MG63 (cell line): ENCODE measurements at regions not wholly inside any gene's neighbourhood (a gene's known extent, or its start where the extent isn't known, plus 50 kb on each side); places are given as distances from the start of the nearest gene placed in this dataset.
A peak's percentile ranks its signal among the peaks of the same experiment; 100 is the strongest.

Experiments
- DNase-seq: peaks from one replicate; pipeline ENCODE4 v3.0.0-alpha.2; 2020
- H3K27me3 ChIP-seq: fragments of 250-450 bp; sonication (Bioruptor Pico); 2 replicates; pipeline ENCODE4 v1.5.1; 2020; ENCODE audit warnings: mild to moderate bottlenecking, moderate library complexity
- H3K36me3 ChIP-seq: fragments of 250-450 bp; sonication (Bioruptor Pico); 2 replicates; pipeline ENCODE4 v1.5.1; 2020; ENCODE audit warnings: mild to moderate bottlenecking, moderate library complexity
- H3K4me3 ChIP-seq: fragments of 250-450 bp; sonication (Bioruptor Pico); 2 replicates; pipeline ENCODE4 v1.5.1; 2020; ENCODE audit warnings: mild to moderate bottlenecking, moderate library complexity
- H3K9me3 ChIP-seq: fragments of 250-450 bp; sonication (Bioruptor Pico); 2 replicates; pipeline ENCODE4 v1.5.1; 2020; ENCODE audit warnings: mild to moderate bottlenecking, moderate library complexity

DNA sequence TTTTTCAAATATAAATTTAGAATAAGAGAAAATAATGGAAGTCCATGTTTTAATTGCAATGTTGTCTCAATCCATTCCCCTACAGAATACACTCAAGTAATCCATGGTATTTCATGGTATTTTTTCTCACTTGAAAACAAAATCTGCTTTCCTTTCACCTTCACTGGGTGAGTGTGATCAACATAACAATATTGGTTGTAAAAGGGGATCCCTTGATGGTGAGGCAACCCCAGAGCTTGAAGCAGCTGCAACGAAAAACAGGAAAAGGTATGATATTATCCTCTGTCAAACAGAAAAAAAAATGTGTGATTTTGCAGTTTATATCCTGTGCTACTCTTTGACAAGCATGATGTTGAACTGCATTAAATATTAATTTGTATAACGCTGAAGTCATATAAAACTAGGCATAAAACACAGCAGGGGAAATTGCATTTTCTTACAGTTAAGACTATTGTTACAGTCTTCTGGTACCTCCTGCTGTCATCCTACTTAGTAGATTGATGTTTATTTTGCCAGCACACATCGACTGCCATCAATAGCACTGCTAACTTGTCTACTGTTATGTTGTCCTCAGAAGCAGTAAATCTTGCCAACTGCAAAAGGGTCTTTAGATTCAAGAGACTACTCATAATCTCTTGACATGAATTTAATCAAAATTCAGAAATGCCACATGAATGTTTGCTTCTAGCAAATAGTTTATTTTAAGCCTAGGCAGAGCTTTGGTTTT is 373.1 kb upstream of the MIR17HG start:
- DNase-seq = no peak
- no peaks in the 10 kb centered on the region for H3K27me3 ChIP-seq
- H3K9me3 ChIP-seq = no peaks in the 10 kb centered on the region
- no peaks in the 10 kb centered on the region for H3K36me3 ChIP-seq
- H3K4me3 ChIP-seq = no peak overlapping the region

DNA sequence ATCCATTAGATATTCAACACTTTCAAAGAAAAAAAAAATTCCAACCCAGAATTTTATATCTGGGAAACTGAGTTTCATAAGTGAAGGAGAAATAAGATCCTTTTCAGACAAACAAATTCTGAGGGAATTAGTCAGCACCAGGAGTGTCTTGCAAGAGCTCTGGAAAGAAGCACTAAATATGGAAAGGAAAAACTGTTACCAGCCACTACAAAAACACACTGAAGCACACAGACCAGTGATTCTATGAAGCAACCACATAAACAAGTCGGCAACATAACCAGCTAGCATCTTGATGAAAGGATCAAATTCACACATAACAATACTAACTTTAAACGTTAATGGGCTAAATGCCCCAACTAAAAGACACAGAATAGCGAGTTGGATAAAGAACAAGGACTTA is 368.4 kb upstream of the MIR17HG start:
- Histone ChIP-seq H3K27me3 (no peaks in the 10 kb centered on the region), H3K36me3 (no peaks in the 10 kb centered on the region), H3K4me3 (no peak overlapping the region), H3K9me3 (no peaks in the 10 kb centered on the region)
- no peak for DNase-seq

DNA sequence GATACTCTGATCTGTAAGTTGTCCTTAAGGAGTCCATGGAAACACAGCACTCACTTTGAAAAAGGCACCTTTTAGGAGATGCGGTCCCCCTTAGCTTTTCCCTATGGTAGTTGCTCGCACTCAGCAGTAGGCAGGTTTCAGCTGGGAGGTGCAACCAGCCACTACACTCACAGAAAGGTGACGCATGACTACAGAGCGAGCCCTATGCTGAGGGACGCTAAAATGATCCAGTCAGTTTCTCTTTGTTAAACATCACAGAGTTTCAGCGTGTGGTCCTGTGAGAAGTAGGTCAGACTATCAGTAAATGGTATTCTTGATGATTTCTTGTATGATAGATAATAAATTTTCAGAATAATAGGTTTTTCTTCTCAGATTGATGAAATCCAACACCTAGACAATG is 362.7 kb upstream of the MIR17HG start:
- no peaks in the 10 kb centered on the region for H3K27me3 ChIP-seq
- no peak for DNase-seq
- no peaks in the 10 kb centered on the region for H3K9me3 ChIP-seq
- no peak overlapping the region for H3K4me3 ChIP-seq
- no peaks in the 10 kb centered on the region for H3K36me3 ChIP-seq

DNA sequence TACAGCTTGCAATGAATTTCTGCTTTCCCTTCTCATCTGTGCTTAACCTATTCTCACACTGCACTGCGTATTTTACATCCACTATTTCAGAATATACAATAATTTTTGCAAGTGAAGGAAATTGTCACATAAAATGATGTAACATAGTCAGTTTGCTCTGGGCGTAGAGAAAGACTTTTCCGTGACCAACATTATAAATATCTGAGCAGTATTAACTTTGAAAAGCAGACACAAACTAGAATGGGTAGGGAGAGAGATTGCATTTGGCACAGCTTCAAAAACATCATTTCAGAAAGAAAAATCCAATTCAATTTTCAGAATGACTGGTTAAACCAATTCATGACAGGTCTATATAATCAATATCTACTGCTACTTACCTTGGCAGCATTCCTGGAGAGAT is 352.5 kb upstream of the MIR17HG start:
- no peaks in the 10 kb centered on the region for H3K9me3 ChIP-seq
- no peak overlapping the region for H3K4me3 ChIP-seq
- DNase-seq = no peak
- H3K27me3 ChIP-seq = no peaks in the 10 kb centered on the region
- H3K36me3 ChIP-seq = no peaks in the 10 kb centered on the region

DNA sequence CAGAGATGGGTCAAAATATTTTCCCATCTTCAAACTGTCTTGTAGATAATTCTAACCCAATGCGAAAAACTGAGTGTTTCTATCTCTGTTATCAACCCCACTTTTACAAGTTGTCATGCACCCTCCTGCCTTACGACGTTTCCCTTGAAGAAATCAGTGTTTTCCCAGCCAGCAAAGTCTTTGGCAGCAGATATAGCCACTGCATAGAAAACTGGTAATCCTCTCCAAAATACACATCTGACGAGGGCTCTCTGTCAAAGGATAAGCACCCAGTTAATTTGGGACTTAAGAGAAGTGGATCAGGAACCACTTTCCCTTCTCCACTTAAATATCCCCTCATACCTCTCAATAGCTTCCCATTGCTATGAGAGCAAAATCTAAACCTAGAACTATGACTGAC is 351.9 kb upstream of the MIR17HG start:
- no peak overlapping the region for H3K4me3 ChIP-seq
- no peaks in the 10 kb centered on the region for H3K36me3 ChIP-seq
- H3K27me3 ChIP-seq = no peaks in the 10 kb centered on the region
- no peak for DNase-seq
- H3K9me3 ChIP-seq = no peaks in the 10 kb centered on the region

DNA sequence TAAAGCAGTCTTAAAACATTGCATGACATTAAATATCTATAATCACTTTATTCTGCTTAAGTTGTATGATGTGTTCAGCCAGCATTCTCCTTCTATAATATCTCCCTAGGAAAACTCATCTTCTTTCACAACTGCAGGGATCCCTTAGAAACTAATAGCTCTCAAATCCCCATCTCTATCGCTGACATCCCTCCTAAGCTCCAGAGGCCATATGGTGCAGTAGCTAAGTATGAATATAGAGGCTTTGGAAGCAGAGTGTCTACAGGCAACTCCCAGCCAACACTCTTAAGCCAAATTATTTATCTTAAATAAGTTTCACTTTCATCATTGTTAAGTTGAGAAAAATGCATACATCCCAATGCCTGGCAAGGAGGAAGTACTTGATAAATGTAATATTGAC is 349.5 kb upstream of the MIR17HG start:
- no peak for DNase-seq
- H3K27me3 ChIP-seq = no peaks in the 10 kb centered on the region
- no peaks in the 10 kb centered on the region for H3K36me3 ChIP-seq
- H3K9me3 ChIP-seq = no peaks in the 10 kb centered on the region
- no peak overlapping the region for H3K4me3 ChIP-seq

DNA sequence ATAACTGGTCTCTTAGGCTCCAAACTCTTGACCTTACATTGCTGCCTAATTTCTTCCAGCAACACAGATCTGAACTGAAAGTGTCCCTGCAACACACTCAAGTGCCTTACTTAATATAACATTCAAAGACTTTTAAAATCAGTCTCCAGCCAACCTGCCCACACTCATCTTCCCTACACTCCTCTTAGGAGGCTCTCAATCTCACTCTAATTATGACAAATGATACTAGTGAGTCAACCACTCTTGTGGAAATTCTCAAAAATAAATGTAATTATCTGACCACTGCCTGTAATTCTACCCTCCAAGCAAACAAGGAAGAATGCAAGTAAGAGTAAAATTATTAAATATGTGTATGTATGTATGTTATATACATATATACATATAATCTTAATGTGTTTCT is 348.1 kb upstream of the MIR17HG start:
- Histone ChIP-seq H3K9me3 (no peaks in the 10 kb centered on the region), H3K36me3 (no peaks in the 10 kb centered on the region)

DNA sequence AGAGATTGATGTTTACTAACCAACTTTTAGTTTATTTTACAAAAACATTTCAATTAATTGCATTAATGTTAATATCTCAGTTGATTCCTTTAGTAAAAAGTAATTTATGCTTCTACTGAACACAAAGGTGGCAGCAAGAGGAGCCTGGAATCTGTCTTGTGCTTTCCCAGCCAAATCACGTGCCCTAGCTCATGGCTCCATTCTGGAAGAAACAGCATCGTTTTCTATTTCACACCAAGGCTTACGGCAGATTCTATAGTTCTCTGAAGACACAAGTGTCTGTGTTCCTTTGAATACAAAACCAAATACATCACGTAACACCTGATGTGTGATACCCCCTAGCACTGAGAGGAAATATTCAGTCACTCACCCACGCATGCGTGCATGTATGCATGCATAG is 346.1 kb upstream of the MIR17HG start:
- no peak for DNase-seq
- no peaks in the 10 kb centered on the region for H3K36me3 ChIP-seq
- no peaks in the 10 kb centered on the region for H3K27me3 ChIP-seq
- no peaks in the 10 kb centered on the region for H3K9me3 ChIP-seq
- H3K4me3 ChIP-seq = no peak overlapping the region

More for the DNA sequence above, 348.1 kb upstream of the MIR17HG start:
- Histone ChIP-seq H3K4me3 (no peak overlapping the region), H3K27me3 (no peaks in the 10 kb centered on the region)
- DNase-seq = no peak

DNA sequence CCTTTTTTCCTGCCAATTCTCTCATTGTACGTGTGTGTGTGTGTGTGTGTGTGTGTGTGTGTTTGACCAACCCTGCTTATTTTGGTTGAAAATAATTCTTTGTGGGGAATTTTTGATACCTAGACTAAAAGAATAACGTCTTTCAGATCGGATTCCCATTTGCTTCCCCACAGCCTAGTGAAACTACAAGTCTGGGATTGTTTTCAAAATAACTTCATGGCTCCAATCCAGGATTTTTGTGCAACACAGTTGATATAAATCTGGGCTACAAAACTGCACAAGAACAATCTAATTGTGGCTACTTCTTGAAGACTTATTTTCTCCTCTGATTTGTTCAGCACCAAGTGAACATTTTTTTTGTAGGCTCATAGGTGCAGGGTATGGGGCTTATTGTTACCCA is 332.8 kb upstream of the MIR17HG start:
- Histone ChIP-seq H3K36me3 (no peaks in the 10 kb centered on the region), H3K4me3 (no peak overlapping the region), H3K9me3 (no peaks in the 10 kb centered on the region), H3K27me3 (peaks cover 3% of the 10 kb centered on the region; the same call in 1 of the 2 replicates)
- no peak for DNase-seq

DNA sequence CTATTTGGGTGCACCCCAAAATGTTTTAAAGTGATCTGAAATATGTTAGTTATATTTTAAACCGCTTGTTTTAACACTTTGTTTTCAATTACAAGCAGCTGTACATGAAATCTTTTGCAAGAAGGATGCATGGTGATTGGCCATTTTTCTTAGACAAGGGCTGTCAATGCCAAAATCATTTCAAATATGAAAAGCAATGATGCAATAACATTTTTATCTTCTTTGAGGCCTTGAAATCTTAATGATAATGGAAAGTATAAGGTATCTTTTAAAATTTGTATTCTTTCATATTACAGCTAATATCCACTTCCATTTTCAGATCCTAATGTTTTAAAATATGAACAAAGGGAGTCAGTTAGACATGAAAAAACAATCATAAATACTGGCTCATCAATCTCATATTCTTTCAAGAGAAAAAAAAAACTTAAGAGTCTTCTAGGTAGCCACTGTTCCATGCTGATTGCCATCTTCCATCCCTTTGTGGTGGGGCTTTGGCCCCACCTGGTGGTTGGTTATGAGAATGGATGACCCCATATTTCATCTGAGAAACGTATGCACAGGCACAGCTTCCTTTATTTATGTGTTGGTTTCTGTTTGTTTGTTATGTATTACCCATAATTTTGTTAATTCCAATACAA is 330.3 kb upstream of the MIR17HG start:
- peaks cover 3% of the 10 kb centered on the region; the same call in 1 of the 2 replicates for H3K27me3 ChIP-seq
- DNase-seq = peak; percentile 30
- peak overlapping the region; percentile 19; the same call in 1 of the 2 replicates for H3K4me3 ChIP-seq
- H3K9me3 ChIP-seq = no peaks in the 10 kb centered on the region
- no peaks in the 10 kb centered on the region for H3K36me3 ChIP-seq

DNA sequence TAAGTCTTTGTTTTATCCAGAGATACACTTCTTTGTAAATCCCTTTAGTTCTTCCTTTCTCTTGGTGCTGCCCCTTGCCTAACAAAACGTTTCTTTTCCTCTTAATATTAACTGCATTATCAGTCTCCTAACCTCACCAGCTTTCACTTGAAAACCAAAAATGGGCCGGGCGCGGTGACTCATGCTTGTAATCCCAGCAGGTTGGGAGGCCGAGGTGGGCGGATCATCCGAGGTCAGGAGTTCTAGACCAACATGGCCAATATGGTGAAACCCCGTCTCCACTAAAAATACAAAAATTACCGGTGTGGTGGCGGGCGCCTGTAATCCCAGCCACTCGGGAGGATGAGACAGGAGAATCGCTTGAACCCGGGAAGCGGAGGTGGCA is 329.8 kb upstream of the MIR17HG start:
- no peaks in the 10 kb centered on the region for H3K36me3 ChIP-seq
- peak overlapping the region; percentile 19; the same call in 1 of the 2 replicates for H3K4me3 ChIP-seq
- peak; percentile 54 for DNase-seq
- no peaks in the 10 kb centered on the region for H3K9me3 ChIP-seq
- peaks cover 3% of the 10 kb centered on the region; the same call in 1 of the 2 replicates for H3K27me3 ChIP-seq

DNA sequence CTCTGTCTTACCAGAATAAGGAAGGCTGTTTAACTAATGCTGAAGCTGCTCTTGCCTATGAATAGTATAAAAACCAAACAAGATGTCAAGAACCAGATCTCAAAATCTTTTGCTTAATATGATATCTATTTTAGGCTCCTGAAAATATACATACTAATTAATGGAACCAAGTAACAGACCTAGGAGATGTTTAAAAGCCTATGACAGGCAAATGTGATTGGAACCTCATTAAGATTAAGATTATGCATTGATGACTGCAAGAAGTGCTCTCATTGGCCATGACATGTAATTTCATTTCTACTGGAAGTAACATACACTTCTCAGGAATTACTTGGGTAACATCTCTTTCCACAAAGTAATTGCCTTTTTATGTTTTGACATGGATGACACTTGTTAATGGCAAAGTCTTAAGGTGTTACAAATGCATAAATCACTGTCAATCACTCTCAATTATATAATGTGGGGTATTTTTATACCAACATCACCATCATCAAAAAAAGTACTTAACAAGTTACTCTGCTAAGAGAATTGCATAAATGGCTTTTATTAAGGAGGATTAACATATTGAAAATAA is 326.9 kb upstream of the MIR17HG start:
- Histone ChIP-seq H3K9me3 (no peaks in the 10 kb centered on the region), H3K36me3 (no peaks in the 10 kb centered on the region), H3K27me3 (peaks cover 3% of the 10 kb centered on the region; the same call in 1 of the 2 replicates), H3K4me3 (no peak overlapping the region)
- DNase-seq = no peak

DNA sequence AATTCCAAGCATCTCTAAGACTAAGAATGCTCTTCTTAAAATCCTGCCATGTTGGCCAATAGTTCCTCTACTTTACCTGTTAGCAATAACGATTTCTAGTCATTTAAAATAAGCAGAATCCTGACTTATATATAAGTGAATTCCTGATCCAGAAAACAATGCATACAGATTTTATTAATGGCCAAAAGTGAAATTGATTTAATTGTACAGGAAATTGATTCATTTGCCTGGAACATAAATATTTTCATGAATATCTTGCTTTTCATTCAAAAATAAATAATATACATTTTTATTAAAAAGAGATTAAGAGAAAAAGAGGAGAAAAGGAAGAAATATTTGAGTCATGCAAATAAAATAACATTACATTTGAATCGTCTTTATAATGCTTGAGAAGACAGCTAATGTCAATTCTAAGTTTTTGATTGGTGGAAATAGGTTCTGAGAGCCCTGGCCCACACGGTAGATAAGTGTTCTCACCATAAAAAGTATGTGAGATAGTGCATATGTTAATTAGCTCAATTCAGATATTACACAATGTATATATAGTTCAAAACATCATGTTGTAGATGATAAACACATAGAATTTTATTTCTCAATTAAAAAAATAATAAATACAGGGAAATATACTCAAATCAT is 323.2 kb upstream of the MIR17HG start:
- no peak for DNase-seq
- Histone ChIP-seq H3K27me3 (peaks cover 2% of the 10 kb centered on the region; the same call in 1 of the 2 replicates), H3K36me3 (no peaks in the 10 kb centered on the region), H3K4me3 (no peak overlapping the region), H3K9me3 (no peaks in the 10 kb centered on the region)

DNA sequence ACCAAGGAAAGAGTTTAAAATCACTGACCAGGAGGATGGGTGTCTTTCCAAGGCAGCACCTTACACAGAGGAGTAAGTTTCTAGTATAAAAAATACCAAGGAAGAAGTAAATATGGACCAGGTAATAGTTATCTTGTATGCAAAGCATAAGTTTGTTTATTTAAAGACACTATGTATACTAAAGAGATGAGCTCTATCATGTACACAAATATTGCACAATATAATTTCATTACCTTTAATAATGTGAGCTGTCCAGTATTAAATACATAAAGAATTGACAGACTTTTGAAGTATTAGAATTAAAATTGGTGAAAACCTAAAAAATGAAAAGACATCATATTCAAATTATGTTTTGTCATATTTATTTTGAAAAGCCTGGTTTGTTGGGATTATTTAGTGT is 322.0 kb upstream of the MIR17HG start:
- no peaks in the 10 kb centered on the region for H3K27me3 ChIP-seq
- no peak overlapping the region for H3K4me3 ChIP-seq
- H3K9me3 ChIP-seq = no peaks in the 10 kb centered on the region
- DNase-seq = no peak
- H3K36me3 ChIP-seq = no peaks in the 10 kb centered on the region

DNA sequence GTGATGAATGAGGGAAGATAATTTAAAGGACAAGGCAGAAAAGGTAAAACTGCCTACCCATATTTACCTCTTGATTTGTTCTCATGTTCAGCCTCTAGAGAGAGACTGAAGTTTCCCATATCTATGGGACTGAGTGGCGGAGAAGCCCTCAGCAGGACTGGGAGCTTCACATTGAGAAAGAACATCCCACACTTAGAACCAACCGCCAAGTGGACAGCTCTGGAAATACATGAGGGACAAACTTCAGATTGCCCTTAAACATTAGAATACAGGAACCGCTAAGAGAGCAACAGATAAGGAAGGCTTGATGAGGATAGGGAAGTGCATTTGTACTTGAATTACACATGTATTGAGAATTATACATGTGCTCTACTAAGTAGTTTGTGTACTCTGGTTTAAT is 316.0 kb upstream of the MIR17HG start:
- Histone ChIP-seq H3K4me3 (no peak overlapping the region), H3K36me3 (no peaks in the 10 kb centered on the region), H3K27me3 (no peaks in the 10 kb centered on the region), H3K9me3 (no peaks in the 10 kb centered on the region)
- DNase-seq = no peak

DNA sequence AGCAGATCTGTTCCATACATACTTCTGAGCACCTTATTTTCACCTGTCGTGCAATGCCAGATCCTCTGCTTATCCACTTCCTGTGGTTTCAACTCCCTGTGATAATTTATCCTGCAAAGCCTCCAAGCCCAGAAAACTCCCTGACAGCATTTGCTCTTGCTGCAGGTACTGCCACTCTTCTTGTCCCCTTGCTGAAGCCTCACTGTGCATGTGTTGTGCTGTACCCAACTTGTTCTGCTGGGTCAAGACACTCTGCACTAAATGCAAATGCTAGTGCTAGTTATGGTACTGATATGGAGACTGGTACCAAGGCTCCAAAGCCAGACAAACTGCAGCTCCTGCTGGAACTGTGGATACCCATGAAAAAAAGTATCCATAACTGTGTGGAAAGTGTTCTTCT is 315.4 kb upstream of the MIR17HG start:
- Histone ChIP-seq H3K27me3 (no peaks in the 10 kb centered on the region), H3K36me3 (no peaks in the 10 kb centered on the region), H3K9me3 (no peaks in the 10 kb centered on the region), H3K4me3 (no peak overlapping the region)
- no peak for DNase-seq

DNA sequence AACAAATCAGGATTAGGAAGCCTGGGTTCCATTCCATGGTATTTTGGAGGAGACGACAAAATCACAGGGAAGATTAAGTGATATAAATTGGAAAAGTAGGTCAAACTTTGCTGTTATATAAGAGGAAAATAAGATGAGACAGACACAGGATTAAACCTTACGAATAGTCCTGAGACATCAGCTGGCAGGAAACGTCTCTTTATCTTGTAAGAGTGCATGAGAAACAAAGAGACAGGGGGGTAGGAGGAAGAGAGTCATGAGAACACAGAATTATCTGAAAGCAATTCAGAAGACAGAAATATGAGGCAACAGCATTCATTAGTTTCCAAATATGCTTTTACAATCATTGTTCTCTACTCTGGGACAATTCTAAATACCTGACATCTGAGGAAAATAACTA is 310.6 kb upstream of the MIR17HG start:
- no peaks in the 10 kb centered on the region for H3K27me3 ChIP-seq
- H3K9me3 ChIP-seq = no peaks in the 10 kb centered on the region
- no peak overlapping the region for H3K4me3 ChIP-seq
- DNase-seq = no peak
- no peaks in the 10 kb centered on the region for H3K36me3 ChIP-seq
